BE2C (cell line): ENCODE measurements at regions not wholly inside any gene's neighbourhood (a gene's known extent, or its start where the extent isn't known, plus 50 kb on each side); places are given as distances from the start of the nearest gene placed in this dataset.

Experiments
- DNase-seq: peaks from one replicate; pipeline ENCODE4 v3.0.0-alpha.2; 2020
- H3K27me3 ChIP-seq: fragments of 250-450 bp; sonication (Bioruptor Pico); 2 replicates; pipeline ENCODE4 v1.5.1; 2020; ENCODE audit warnings: mild to moderate bottlenecking
- H3K36me3 ChIP-seq: fragments of 250-450 bp; sonication (Bioruptor Pico); 2 replicates; pipeline ENCODE4 v1.5.1; 2020; ENCODE audit warnings: mild to moderate bottlenecking
- H3K4me1 ChIP-seq: fragments of 250-450 bp; sonication (Bioruptor Pico); 2 replicates; pipeline ENCODE4 v1.5.1; 2020
- H3K4me3 ChIP-seq: 2 replicates; pipeline ENCODE4 v1.5.1; 2011; ENCODE audit warnings: low read depth, low read length
- H3K9me3 ChIP-seq: fragments of 250-450 bp; sonication (Bioruptor Pico); 2 replicates; pipeline ENCODE4 v1.5.1; 2020
- TF ChIP-seq, protein P1 (sequence below): IDR thresholded peaks from 2 replicates; pipeline ENCODE4 v1.5.1; 2012; ENCODE audit warnings: mild to moderate bottlenecking, low read depth, low read length

DNA sequence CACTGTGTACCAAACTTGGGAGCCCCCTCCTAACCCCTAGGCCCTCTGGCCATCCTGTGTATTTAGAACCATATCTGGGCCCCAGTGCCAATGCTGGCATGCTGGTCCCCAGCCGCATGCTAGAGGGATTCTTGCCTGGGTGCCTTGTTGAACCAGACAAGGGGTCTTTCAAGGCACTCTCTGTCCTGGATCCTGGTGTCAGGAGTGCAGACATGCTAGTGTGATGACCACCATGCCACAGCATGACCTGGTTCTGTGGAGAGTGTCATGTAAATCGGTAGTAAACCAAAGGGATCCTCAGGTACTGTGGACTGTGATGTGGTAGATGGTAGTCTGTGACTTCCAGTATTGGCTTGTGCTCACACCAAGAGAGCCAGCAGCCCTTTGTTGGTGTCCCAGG, 222.2 kb upstream of the PODXL start:
- Histone ChIP-seq H3K4me3 (no peak overlapping the region), H3K36me3 (no peaks in the 10 kb centered on the region), H3K27me3 (peaks cover 12% of the 10 kb centered on the region), H3K4me1 (no peaks in the 10 kb centered on the region), H3K9me3 (no peaks in the 10 kb centered on the region)
- DNase-seq, result no peak
- TF ChIP-seq, protein P1, sequence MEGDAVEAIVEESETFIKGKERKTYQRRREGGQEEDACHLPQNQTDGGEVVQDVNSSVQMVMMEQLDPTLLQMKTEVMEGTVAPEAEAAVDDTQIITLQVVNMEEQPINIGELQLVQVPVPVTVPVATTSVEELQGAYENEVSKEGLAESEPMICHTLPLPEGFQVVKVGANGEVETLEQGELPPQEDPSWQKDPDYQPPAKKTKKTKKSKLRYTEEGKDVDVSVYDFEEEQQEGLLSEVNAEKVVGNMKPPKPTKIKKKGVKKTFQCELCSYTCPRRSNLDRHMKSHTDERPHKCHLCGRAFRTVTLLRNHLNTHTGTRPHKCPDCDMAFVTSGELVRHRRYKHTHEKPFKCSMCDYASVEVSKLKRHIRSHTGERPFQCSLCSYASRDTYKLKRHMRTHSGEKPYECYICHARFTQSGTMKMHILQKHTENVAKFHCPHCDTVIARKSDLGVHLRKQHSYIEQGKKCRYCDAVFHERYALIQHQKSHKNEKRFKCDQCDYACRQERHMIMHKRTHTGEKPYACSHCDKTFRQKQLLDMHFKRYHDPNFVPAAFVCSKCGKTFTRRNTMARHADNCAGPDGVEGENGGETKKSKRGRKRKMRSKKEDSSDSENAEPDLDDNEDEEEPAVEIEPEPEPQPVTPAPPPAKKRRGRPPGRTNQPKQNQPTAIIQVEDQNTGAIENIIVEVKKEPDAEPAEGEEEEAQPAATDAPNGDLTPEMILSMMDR, result no peak

DNA sequence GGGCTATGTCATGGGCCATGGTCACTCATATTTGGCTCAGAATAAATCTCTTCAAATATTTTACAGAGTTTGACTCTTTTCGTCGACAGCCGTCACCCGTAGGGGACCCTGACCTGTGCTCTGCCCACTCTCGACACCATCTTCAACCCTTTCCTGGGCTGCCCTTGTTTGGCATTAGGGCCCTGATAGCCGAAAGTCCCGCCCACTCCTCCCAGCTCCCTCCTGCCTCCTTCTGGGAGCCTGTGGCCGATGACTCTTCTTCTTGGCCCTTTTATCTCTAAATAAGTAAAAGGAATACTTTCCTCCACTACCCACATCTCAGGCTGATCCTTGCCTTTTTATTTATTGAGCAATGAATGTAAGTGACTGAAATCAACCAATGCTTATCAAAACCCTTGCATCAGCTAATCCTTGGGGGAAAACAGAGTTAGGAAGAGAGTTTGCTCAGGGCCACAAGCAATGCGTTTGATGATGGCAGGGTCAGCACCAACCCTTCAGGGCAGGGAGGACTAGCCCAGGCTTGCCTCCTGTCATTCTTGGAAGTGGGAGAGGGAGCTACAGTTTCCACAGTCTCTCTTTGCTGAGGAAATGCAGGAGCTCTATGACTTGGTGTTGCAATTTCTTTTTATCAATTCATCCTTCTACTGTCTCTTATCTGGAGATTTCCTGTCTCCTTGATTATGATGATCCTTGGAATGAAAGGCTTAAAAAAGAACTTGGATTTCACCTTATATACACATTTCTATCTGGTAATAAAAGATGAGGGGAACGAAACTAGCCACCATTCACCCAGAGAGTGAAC, 218.2 kb upstream of the PODXL start:
- no peaks in the 10 kb centered on the region for H3K27me3 ChIP-seq
- DNase-seq, result no peak
- TF ChIP-seq, protein P1, result no peak

DNA sequence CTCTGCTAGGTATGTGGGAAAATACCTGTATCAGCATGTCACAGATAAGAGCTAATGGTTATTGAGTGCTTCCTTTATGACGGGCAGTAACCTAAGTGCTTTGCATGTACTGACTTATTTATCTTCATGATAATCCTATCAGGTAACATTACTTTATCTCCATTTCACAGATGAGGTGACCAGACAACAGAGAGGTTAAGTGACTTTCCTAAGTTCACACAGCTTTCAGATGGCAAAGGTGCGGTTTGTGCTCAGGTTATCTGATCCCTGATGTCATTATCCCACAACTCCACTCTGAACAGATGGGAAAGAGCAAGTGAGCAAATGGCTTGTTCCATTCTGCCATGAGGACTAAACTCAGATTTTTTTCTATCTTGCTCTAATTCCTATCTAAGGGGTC, 217.0 kb upstream of the PODXL start:
- no peak for DNase-seq
- H3K36me3 ChIP-seq, result no peaks in the 10 kb centered on the region
- H3K27me3 ChIP-seq, result no peaks in the 10 kb centered on the region
- no peaks in the 10 kb centered on the region for H3K4me1 ChIP-seq
- no peak overlapping the region for H3K4me3 ChIP-seq
- TF ChIP-seq, protein P1, result no peak
- no peaks in the 10 kb centered on the region for H3K9me3 ChIP-seq

More for the DNA sequence above, 218.2 kb upstream of the PODXL start:
- no peak overlapping the region for H3K4me3 ChIP-seq
- no peaks in the 10 kb centered on the region for H3K9me3 ChIP-seq
- no peaks in the 10 kb centered on the region for H3K4me1 ChIP-seq
- no peaks in the 10 kb centered on the region for H3K36me3 ChIP-seq

DNA sequence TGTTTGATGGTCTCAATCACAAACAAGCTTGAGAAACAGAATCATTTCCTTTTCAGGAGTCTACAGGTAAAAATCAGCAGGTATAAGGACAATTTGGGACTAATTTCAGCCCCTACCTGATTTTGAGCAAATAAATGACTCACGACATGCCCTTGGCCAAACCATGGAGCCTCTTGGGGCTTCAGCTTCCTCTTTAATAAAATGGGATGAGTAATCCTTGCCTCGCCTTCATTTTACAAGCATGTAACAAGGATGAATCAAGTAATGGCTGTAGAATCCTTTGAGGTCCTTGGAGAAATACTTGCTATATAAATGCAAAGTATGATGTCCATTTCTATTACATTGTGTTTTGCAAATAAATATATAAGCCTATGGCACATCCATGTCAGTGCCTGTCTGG, 212.8 kb upstream of the PODXL start:
- TF ChIP-seq, protein P1, result no peak
- H3K4me3 ChIP-seq, result no peak overlapping the region
- H3K4me1 ChIP-seq, result no peaks in the 10 kb centered on the region
- H3K36me3 ChIP-seq, result no peaks in the 10 kb centered on the region
- H3K9me3 ChIP-seq, result no peaks in the 10 kb centered on the region
- no peaks in the 10 kb centered on the region for H3K27me3 ChIP-seq
- DNase-seq, result no peak

DNA sequence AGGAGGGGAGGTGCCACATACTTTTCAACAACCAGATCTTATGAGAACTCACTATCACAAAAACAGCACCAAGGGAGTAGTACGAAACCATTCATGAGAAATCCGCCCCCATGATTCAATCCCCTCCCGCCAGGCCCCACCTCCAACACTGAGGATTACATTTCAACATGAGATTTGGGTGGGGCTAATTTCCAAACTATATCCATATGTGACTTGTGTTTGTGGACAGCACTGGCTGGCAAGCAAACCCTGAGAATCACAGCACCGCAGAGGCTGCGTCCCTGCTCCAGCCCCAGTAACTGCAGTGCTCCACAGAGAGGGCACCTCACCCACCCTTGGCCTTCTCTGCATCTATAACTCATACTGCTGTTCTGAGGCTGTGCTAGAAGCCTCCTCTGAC, 211.2 kb upstream of the PODXL start:
- H3K4me1 ChIP-seq, result no peaks in the 10 kb centered on the region
- H3K9me3 ChIP-seq, result no peaks in the 10 kb centered on the region
- TF ChIP-seq, protein P1, result no peak
- H3K27me3 ChIP-seq, result no peaks in the 10 kb centered on the region; the same call in 1 of the 2 replicates
- no peak for DNase-seq
- no peaks in the 10 kb centered on the region for H3K36me3 ChIP-seq
- no peak overlapping the region for H3K4me3 ChIP-seq

DNA sequence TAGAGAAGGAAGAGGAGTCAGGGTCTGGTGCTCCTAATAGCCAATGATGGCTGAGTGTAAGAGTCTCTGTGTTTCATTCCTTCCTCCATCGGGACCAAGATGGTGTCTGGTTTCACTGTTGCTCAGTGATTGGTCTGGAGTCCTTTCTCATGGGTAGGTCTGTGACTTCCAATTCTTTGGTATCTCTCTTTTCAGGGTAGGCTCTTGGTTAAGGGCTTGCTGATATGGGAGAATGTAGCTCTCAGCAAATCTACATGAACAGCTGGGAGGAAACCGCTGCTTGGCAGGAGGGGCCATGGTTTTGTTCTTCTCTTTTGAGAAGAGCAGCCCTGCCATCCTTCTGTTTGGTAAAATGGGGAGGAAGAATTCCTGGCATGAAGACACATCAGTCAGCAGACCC, 209.1 kb upstream of the PODXL start:
- Histone ChIP-seq H3K9me3 (no peaks in the 10 kb centered on the region), H3K4me1 (no peaks in the 10 kb centered on the region), H3K4me3 (no peak overlapping the region), H3K27me3 (peaks cover 3% of the 10 kb centered on the region), H3K36me3 (no peaks in the 10 kb centered on the region)
- TF ChIP-seq, protein P1, result no peak
- DNase-seq, result no peak
